IMR-90 (cell line): ENCODE measurements at regions not wholly inside any gene's neighbourhood (a gene's known extent, or its start where the extent isn't known, plus 50 kb on each side); places are given as distances from the start of the nearest gene placed in this dataset.

ENCODE experiments used
- ATAC-seq: fragments of 200-7000 bp; cut with Tn5 transposase; 2 replicates; pipeline ENCODE4 v1.9.1; 2020; ENCODE audit warnings: low read depth, mild to moderate bottlenecking, moderate library complexity
- BruUV-seq: library from RNA; stranded (reverse); fragments of 400-500 nt; replicated peaks from 2 replicates; lab custom pipeline; 2021; lab: Mats Ljungman, UMichigan
- CTCF ChIA-PET: fragments of 300-600 bp; formaldehyde crosslinking; extraction: SDS; loops from one replicate; lab custom pipeline; 2021; ENCODE audit warnings: antibody characterized with exemption; lab: Yijun Ruan, JAX
- POLR2A ChIA-PET: fragments of 300-600 bp; sonication (Branson Sonifier 250); formaldehyde crosslinking; loops from one replicate; lab custom pipeline; 2022; ENCODE audit warnings: antibody characterized with exemption; ENCODE audit not compliant: unreplicated experiment; lab: Charles Lee
- DNase-seq: peaks from one replicate; pipeline ENCODE4 v3.0.0; 2013
- H2AFZ ChIP-seq: replicated peaks from 2 replicates; pipeline ENCODE3; 2013; ENCODE audit warnings: low read length, mild to moderate bottlenecking; ENCODE audit not compliant: poor library complexity
- H2AK5ac ChIP-seq: 2 replicates; pipeline ENCODE4 v1.6.1; 2013; ENCODE audit warnings: low read depth, low read length, inconsistent platforms
- H2AK9ac ChIP-seq: replicated peaks from 2 replicates; pipeline ENCODE3; 2013; ENCODE audit warnings: mild to moderate bottlenecking, low read depth, low read length, moderate library complexity; ENCODE audit not compliant: poor library complexity
- H2BK120ac ChIP-seq: 2 replicates; pipeline ENCODE4 v1.6.1; 2013; ENCODE audit warnings: low read depth, low read length, inconsistent platforms
- H2BK15ac ChIP-seq: 3 replicates; pipeline ENCODE4 v1.6.1; 2013; ENCODE audit warnings: low read depth, low read length, inconsistent platforms
- H2BK20ac ChIP-seq: 2 replicates; pipeline ENCODE4 v1.6.1; 2013; ENCODE audit warnings: low read depth, mild to moderate bottlenecking, inconsistent platforms, low read length, moderate library complexity
- H2BK5ac ChIP-seq: 2 replicates; pipeline ENCODE4 v1.6.1; 2013; ENCODE audit warnings: mild to moderate bottlenecking, low read depth, low read length, inconsistent platforms; ENCODE audit not compliant: poor library complexity, severe bottlenecking
- H3K14ac ChIP-seq: replicated peaks from 2 replicates; pipeline ENCODE4 v1.6.1; 2013; ENCODE audit warnings: low read depth, low read length, inconsistent platforms
- H3K18ac ChIP-seq: 2 replicates; pipeline ENCODE4 v1.6.1; 2013; ENCODE audit warnings: low read depth, low read length, control low read depth
- H3K23ac ChIP-seq: 2 replicates; pipeline ENCODE4 v1.6.1; 2013; ENCODE audit warnings: low read depth, low read length, inconsistent platforms
- H3K27ac ChIP-seq: 2 replicates; pipeline ENCODE4 v1.5.1; 2013; ENCODE audit warnings: mild to moderate bottlenecking, control low read depth, low read length; ENCODE audit not compliant: insufficient read depth
- H3K27me3 ChIP-seq: 2 replicates; pipeline ENCODE4 v1.6.1; 2013; ENCODE audit warnings: low read length; ENCODE audit not compliant: control insufficient read depth, insufficient read depth
- H3K36me3 ChIP-seq: 2 replicates; pipeline ENCODE4 v1.6.1; 2013; ENCODE audit warnings: low read length, mixed read lengths; ENCODE audit not compliant: control insufficient read depth, insufficient read depth
- H3K4ac ChIP-seq: 2 replicates; pipeline ENCODE4 v1.6.1; 2013; ENCODE audit warnings: low read depth, low read length, inconsistent platforms
- H3K4me1 ChIP-seq: 2 replicates; pipeline ENCODE4 v1.6.1; 2013; ENCODE audit warnings: low read length, mixed read lengths; ENCODE audit not compliant: control insufficient read depth, insufficient read depth
- H3K4me2 ChIP-seq: 2 replicates; pipeline ENCODE4 v1.6.1; 2013; ENCODE audit warnings: low read depth, mild to moderate bottlenecking, control low read depth, low read length, moderate library complexity
- H3K4me3 ChIP-seq: 2 replicates; pipeline ENCODE4 v1.5.1; 2013; ENCODE audit warnings: low read depth, mild to moderate bottlenecking, control low read depth, low read length, moderate library complexity; ENCODE audit not compliant: insufficient read depth
- H3K56ac ChIP-seq: 2 replicates; pipeline ENCODE4 v1.6.1; 2013; ENCODE audit warnings: low read length, inconsistent platforms; ENCODE audit not compliant: insufficient read depth; ENCODE audit errors: extremely low read depth
- H3K79me1 ChIP-seq, 2 experiments: 2 replicates each; pipeline ENCODE4 v1.6.1; 2013; ENCODE audit warnings: low read length in 2 of 2, inconsistent platforms in 1 of 2, low read depth in 1 of 2
- H3K9ac ChIP-seq: 2 replicates; pipeline ENCODE4 v1.6.1; 2013; ENCODE audit warnings: low read depth, low read length, control low read depth
- H3K9me1 ChIP-seq: 2 replicates; pipeline ENCODE4 v1.6.1; 2013; ENCODE audit warnings: low read length, inconsistent platforms; ENCODE audit not compliant: insufficient read depth
- H3K9me3 ChIP-seq: 2 replicates; pipeline ENCODE4 v1.6.1; 2013; ENCODE audit warnings: low read length; ENCODE audit not compliant: control insufficient read depth, insufficient read depth
- H4K20me1 ChIP-seq: 2 replicates; pipeline ENCODE4 v1.6.1; 2013; ENCODE audit warnings: low read length, inconsistent platforms; ENCODE audit not compliant: insufficient read depth
- H4K5ac ChIP-seq: 2 replicates; pipeline ENCODE4 v1.6.1; 2013; ENCODE audit warnings: mild to moderate bottlenecking, low read depth, low read length, control low read depth
- H4K8ac ChIP-seq, 2 experiments: 2 replicates each; pipeline ENCODE4 v1.6.1; 2013; ENCODE audit warnings: low read depth in 2 of 2, low read length in 2 of 2, control low read depth in 1 of 2, inconsistent platforms in 1 of 2
- H4K91ac ChIP-seq: 2 replicates; pipeline ENCODE4 v1.6.1; 2013; ENCODE audit warnings: low read depth, low read length, inconsistent platforms; ENCODE audit not compliant: insufficient read depth
- BHLHE40 ChIP-seq: fragments of 150-350 bp; IDR thresholded peaks from 2 replicates; pipeline ENCODE4 v1.6.1; 2016; ENCODE audit warnings: mild to moderate bottlenecking, low read depth, low read length
- CEBPB ChIP-seq: IDR thresholded peaks from 2 replicates; pipeline ENCODE4 v1.6.1; 2012; ENCODE audit warnings: low read depth, low read length, improper control_type of control experiment
- CHD1 ChIP-seq: IDR thresholded peaks from 2 replicates; pipeline ENCODE4 v1.6.1; 2012; ENCODE audit warnings: low read depth, low read length, improper control_type of control experiment
- CTCF ChIP-seq: conservative IDR thresholded peaks from 2 replicates; pipeline ENCODE4 v1.5.1; 2012; ENCODE audit warnings: mild to moderate bottlenecking, low read depth, low read length, improper control_type of control experiment
- MAFK ChIP-seq: IDR thresholded peaks from 2 replicates; pipeline ENCODE4 v1.6.1; 2012; ENCODE audit warnings: low read depth, low read length, improper control_type of control experiment
- MAZ ChIP-seq: IDR thresholded peaks from 2 replicates; pipeline ENCODE4 v1.6.1; 2012; ENCODE audit warnings: low read depth, mild to moderate bottlenecking, low read length, improper control_type of control experiment, moderate library complexity, borderline replicate concordance
- NFE2L2 ChIP-seq: fragments of 150-350 bp; IDR thresholded peaks from 2 replicates; pipeline ENCODE4 v1.6.1; 2016; ENCODE audit warnings: low read depth, mild to moderate bottlenecking, low read length
- POLR2A ChIP-seq: IDR thresholded peaks from 2 replicates; pipeline ENCODE4 v1.6.1; 2012; ENCODE audit warnings: mild to moderate bottlenecking, low read depth, low read length
- RAD21 ChIP-seq: IDR thresholded peaks from 2 replicates; pipeline ENCODE4 v1.6.1; 2012; ENCODE audit warnings: low read length, improper control_type of control experiment
- RCOR1 ChIP-seq: IDR thresholded peaks from 2 replicates; pipeline ENCODE4 v1.6.1; 2012; ENCODE audit warnings: mild to moderate bottlenecking, low read length, improper control_type of control experiment; ENCODE audit not compliant: insufficient replicate concordance
- SMC3 ChIP-seq: fragments of 150-350 bp; IDR thresholded peaks from 2 replicates; pipeline ENCODE4 v1.6.1; 2016; ENCODE audit warnings: low read depth, mild to moderate bottlenecking, antibody characterized with exemption, low read length, moderate library complexity
- WGBS, 2 experiments: methylation state at CpG; one replicate each; pipeline versions ENCODE4 v1.1.5 to v1.1.7; 2013; ENCODE audit warnings: missing lambda C conversion rate in 2 of 2; ENCODE audit not compliant: insufficient read length in 1 of 2; ENCODE audit errors: extremely low coverage in 2 of 2; 5-methylcytosine and 5-hydroxymethylcytosine counted together
- dilution Hi-C: fragments of 300-500 bp; cut with HindIII; formaldehyde crosslinking; loops from one replicate; pipeline ENCODE4 v1.14.3; 2018; ENCODE audit warnings: low sequenced_read_pairs; ENCODE audit not compliant: unreplicated experiment
- in situ Hi-C: fragments of 300-500 bp; cut with MboI; formaldehyde crosslinking; loops from 3 replicates; pipeline ENCODE4 v1.14.3; 2019; ENCODE audit warnings: low sequenced_read_pairs, inconsistent platforms, mixed read lengths
- intact Hi-C: fragments of 100-400 bp; cut with micrococcal nuclease; formaldehyde crosslinking; loops from 2 replicates; pipeline ENCODE4 v1.10.0; 2022
- TF ChIP-seq, protein P1 (sequence below): fragments of 150-350 bp; IDR thresholded peaks from 2 replicates; pipeline ENCODE4 v1.6.1; 2016; ENCODE audit warnings: low read depth, mild to moderate bottlenecking, low read length, moderate library complexity, borderline replicate concordance

- Histone ChIP-seq H3K9me1 (no peaks in the 10 kb centered on the region), H4K91ac (no peak overlapping the region), H2BK5ac (no peak overlapping the region), H2BK120ac (no peak overlapping the region), H2BK20ac (no peak overlapping the region), H3K79me1 (no peaks in the 10 kb centered on the region), H3K56ac (no peak overlapping the region), H3K23ac (no peak overlapping the region), H2BK15ac (no peak overlapping the region), H3K4ac (no peak overlapping the region), H3K4me2 (no peak overlapping the region), H4K8ac (no peak overlapping the region), H3K4me3 (no peak overlapping the region), H3K9ac (no peak overlapping the region), H4K5ac (no peak overlapping the region), H3K36me3 (no peaks in the 10 kb centered on the region), H4K20me1 (no peaks in the 10 kb centered on the region), H2AK5ac (no peak overlapping the region), H2AK9ac (no peak overlapping the region), H3K18ac (no peak overlapping the region), H3K14ac (no peak overlapping the region), H3K27ac (no peak overlapping the region), H2AFZ (no peak overlapping the region), H3K9me3 (peaks cover 25% of the 10 kb centered on the region), H3K27me3 (no peaks in the 10 kb centered on the region), H3K4me1 (no peaks in the 10 kb centered on the region)
- no peak for TF ChIP-seq NFE2L2
- TF ChIP-seq, protein P1, sequence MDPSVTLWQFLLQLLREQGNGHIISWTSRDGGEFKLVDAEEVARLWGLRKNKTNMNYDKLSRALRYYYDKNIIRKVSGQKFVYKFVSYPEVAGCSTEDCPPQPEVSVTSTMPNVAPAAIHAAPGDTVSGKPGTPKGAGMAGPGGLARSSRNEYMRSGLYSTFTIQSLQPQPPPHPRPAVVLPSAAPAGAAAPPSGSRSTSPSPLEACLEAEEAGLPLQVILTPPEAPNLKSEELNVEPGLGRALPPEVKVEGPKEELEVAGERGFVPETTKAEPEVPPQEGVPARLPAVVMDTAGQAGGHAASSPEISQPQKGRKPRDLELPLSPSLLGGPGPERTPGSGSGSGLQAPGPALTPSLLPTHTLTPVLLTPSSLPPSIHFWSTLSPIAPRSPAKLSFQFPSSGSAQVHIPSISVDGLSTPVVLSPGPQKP = no peak
- TF ChIP-seq RAD21 = no peak
- TF ChIP-seq MAZ = no peak
- TF ChIP-seq RCOR1 = no peak
- no peak for TF ChIP-seq POLR2A
- no peak for TF ChIP-seq CTCF
- TF ChIP-seq CEBPB = no peak
- no peak for TF ChIP-seq BHLHE40
- no peak for TF ChIP-seq SMC3
- TF ChIP-seq CHD1 = no peak
- TF ChIP-seq MAFK = no peak
- intact Hi-C loops (no loop called here), dilution Hi-C loops (no loop called here), in situ Hi-C loops (no loop called here)
- WGBS, 2 experiments = no CpG with 5 or more reads among the region's 8 CpGs
- no peak for DNase-seq
- ATAC-seq = no peak
- CTCF ChIA-PET = no interaction called here
- POLR2A ChIA-PET = no interaction called here
- BruUV-seq = no TSS peak
Measured at GRCh38 chr18:37764541-37765288, 199.1 kb upstream of the CELF4 start.
